ENCODE measurements at regions not wholly inside any gene's neighbourhood (a gene's known extent, or its start where the extent isn't known, plus 50 kb on each side); places are given as distances from the start of the nearest gene placed in this dataset.
"Not testable (repeated sequence)": the region's sequence is repeated elsewhere in the genome, so short reads cannot be mapped to it uniquely, and the experiment has no call there.

DNA sequence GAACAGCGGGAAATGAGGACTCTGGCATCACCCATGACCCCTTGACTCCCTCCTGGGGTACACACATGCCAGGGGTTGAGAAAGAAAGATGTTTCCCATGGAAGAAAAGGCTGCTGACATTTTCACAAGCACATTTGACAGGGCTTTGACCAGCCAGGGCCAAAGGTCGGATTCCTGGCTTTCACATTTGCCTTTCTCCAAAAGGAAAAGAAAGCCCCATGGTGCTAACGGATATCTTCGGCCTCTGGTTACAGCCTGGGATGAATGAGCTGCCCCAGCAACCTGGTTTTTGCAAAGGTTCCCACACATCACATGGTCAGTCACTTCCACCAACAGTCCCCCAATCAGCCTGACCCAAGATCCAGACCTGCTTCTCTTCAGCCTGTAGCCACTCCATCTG, 478.2 kb upstream of the CDH11 start:
- no peak overlapping the region for H3K4me3 Mint-ChIP-seq
- H3K36me3 Mint-ChIP-seq, result no peaks in the 10 kb centered on the region
- H3K27ac Mint-ChIP-seq, result no peak overlapping the region
- peaks cover 0 to 5% (median 0%) of the 10 kb centered on the region in 3 donors for H3K27me3 Mint-ChIP-seq (ENCODE audit: low read depth in 3 of 3)
- no peak for DNase-seq
- H3K4me1 Mint-ChIP-seq, result no peaks in the 10 kb centered on the region
- peaks cover 0 to 6% (median 0%) of the 10 kb centered on the region in 6 donors for H3K9me3 Mint-ChIP-seq

DNA sequence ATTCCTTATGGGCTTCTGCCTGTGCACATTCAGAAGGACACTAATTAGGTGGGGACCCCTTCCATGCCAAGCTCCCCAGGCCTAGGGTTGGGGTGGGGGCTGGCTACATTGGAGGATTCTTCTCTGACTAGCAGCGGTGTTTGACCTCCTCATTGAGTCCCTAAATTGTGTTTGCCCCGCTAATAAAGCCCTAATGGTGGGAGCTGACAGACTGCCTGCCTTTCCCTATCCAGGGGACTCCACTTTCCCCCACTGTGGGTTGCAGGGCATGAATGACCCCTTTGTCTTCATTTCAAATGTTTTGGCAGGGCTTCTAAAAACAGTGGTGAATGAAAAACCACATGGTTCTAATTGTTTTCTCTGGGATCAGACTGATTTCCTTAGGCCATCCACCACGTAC, 476.8 kb upstream of the CDH11 start:
- Mint-ChIP-seq H3K36me3 (no peaks in the 10 kb centered on the region), H3K27ac (no peak overlapping the region), H3K4me3 (no peak overlapping the region), H3K4me1 (no peaks in the 10 kb centered on the region), H3K27me3 (ENCODE audit: low read depth in 3 of 3) (peaks cover 0 to 5% (median 0%) of the 10 kb centered on the region in 3 donors), H3K9me3 (peaks cover 0 to 6% (median 0%) of the 10 kb centered on the region in 6 donors)
- no peak for DNase-seq

GRCh38 chr16:65583498-65583897, 461.6 kb upstream of the CDH11 start:
- Mint-ChIP-seq H3K4me3 (no peak overlapping the region), H3K27me3 (ENCODE audit: low read depth in 3 of 3) (peaks cover 0 to 3% (median 0%) of the 10 kb centered on the region in 3 donors), H3K4me1 (no peaks in the 10 kb centered on the region), H3K27ac (no peak overlapping the region), H3K9me3 (no peaks in the 10 kb centered on the region), H3K36me3 (no peaks in the 10 kb centered on the region)
- DNase-seq, result no peak

GRCh38 chr16:65579050-65579449, 457.2 kb upstream of the CDH11 start:
- Mint-ChIP-seq H3K4me1 (no peaks in the 10 kb centered on the region), H3K9me3 (peaks cover 0 to 1% (median 0%) of the 10 kb centered on the region in 6 donors), H3K27ac (no peak overlapping the region), H3K27me3 (ENCODE audit: low read depth in 3 of 3) (peaks cover 0 to 3% (median 0%) of the 10 kb centered on the region in 3 donors), H3K36me3 (no peaks in the 10 kb centered on the region), H3K4me3 (no peak overlapping the region)
- DNase-seq, result no peak

DNA sequence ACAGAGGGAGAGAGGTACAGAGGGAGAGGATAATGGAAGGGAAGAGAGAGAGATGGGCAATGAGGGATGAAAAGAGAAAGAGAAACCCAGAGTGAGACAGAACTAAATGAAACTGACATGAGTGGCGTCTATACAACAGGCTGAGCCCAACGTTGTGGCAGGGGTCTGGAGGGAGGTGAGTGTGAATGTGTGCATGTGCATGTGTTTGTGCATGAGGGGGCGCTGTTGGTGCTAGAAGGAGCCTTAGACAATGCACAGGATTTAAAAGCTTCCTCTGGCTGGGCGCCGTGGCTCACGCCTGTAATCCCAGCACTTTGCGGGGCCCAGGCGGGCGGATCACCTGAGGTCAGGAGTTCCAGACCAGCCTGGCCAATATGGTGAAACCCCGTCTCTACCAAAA, 454.8 kb upstream of the CDH11 start:
- Mint-ChIP-seq H3K4me3 (no peak overlapping the region), H3K27me3 (ENCODE audit: low read depth in 3 of 3) (peaks cover 0 to 3% (median 0%) of the 10 kb centered on the region in 3 donors), H3K9me3 (peaks cover 0 to 1% (median 0%) of the 10 kb centered on the region in 6 donors), H3K4me1 (no peaks in the 10 kb centered on the region), H3K36me3 (no peaks in the 10 kb centered on the region), H3K27ac (no peak overlapping the region)
- DNase-seq, result no peak

DNA sequence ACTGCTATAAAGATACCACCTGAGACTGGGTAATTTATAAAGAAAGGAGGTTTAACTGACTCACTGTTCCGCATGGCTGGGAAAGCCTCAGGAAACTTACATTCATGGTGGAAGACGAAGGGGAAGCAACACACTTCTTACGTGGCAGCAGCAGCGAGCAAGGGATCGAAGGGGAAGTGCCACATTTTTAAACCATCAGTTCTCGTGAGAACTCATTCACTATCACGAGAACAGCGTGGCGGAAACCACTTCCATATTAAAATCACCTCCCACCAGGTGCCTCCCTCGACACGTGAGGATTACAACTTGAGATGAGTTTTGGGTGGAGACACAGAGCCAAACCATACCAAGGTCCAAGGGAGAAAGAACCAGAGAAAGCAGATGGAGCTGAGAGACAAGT, 454.3 kb upstream of the CDH11 start:
- H3K27me3 Mint-ChIP-seq (ENCODE audit: low read depth in 3 of 3), result peaks cover 0 to 3% (median 0%) of the 10 kb centered on the region in 3 donors
- H3K36me3 Mint-ChIP-seq, result no peaks in the 10 kb centered on the region
- H3K4me3 Mint-ChIP-seq, result no peak overlapping the region
- H3K4me1 Mint-ChIP-seq, result no peaks in the 10 kb centered on the region
- no peak for DNase-seq
- no peak overlapping the region for H3K27ac Mint-ChIP-seq
- peaks cover 0 to 1% (median 0%) of the 10 kb centered on the region in 6 donors for H3K9me3 Mint-ChIP-seq

DNA sequence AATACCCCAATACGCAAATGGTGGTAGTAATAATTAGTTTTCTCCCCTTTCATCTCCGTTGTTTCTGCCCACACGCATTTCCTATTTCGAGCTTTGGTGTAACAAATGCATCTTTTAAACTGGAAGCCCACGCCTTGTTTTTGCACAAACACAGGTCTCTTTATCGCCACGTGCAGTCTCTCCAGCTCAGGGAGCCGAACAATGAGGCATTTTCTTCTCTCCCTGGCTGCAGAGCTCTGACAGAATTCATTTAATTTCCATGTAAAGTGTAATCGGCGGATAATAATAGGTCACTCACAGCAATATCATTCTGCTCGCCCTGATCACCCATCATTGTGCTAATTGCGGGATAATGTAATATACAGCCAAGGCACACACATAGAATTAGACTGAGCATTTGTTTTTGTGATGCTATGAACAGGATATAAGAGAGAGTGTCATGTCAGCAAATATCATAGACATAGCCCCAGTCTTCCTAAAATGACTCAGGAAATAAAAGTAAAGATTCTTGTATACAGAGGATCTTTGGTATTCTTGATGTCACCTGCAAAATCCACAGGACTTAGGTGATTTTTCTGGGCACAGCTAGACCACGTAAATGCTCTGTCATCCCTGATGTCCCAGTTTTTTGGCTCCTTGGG, 452.6 kb upstream of the CDH11 start:
- DNase-seq, result no peak
- H3K27ac Mint-ChIP-seq, result no peak overlapping the region
- no peaks in the 10 kb centered on the region for H3K4me1 Mint-ChIP-seq
- no peaks in the 10 kb centered on the region for H3K36me3 Mint-ChIP-seq
- H3K27me3 Mint-ChIP-seq (ENCODE audit: low read depth in 3 of 3), result peaks cover 0 to 1% (median 0%) of the 10 kb centered on the region in 3 donors
- no peak overlapping the region for H3K4me3 Mint-ChIP-seq
- peaks cover 0 to 3% (median 0%) of the 10 kb centered on the region in 6 donors for H3K9me3 Mint-ChIP-seq

DNA sequence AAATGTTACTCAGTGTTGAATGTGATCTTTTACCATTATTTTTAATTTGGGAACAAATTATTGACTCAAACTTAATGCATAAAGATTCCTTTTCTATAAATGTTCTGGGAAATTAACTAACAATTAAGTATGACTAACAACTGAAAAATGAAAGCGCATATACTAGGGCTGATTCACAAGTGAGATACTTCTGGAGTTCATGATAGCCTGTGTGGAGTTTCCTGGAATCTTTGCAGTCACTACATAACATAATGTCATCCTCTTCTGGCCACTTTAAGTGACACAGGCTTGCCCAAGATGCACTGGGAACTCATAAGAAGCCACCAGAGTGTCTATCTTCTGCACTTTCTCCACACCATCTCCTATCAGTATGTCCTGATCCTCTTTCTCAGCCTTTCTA, 450.3 kb upstream of the CDH11 start:
- no peak for DNase-seq
- Mint-ChIP-seq H3K9me3 (peaks cover 0 to 3% (median 0%) of the 10 kb centered on the region in 6 donors), H3K36me3 (no peaks in the 10 kb centered on the region), H3K4me1 (no peaks in the 10 kb centered on the region), H3K27me3 (ENCODE audit: low read depth in 3 of 3) (peaks cover 0 to 1% (median 0%) of the 10 kb centered on the region in 3 donors), H3K27ac (no peak overlapping the region), H3K4me3 (no peak overlapping the region)

DNA sequence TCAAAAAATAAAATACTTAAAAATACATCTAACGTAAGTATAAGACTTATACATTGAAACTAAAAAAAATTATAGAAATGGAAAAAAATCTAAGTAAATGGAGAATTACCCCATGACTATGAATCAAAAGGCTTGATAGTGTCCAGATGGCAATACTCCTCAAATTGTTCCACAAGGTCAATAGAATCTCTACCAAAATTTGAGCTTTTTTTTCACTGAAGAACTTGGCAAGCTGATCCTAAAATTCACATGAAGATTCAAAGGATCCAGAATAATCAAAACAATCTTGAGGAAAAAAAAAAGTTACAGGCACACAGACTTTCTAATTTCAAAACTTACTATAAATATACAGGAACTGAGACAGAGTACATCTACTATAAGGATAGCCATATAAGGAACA, 448.4 kb upstream of the CDH11 start:
- no peak for DNase-seq
- peaks cover 0 to 1% (median 0%) of the 10 kb centered on the region in 3 donors for H3K27me3 Mint-ChIP-seq (ENCODE audit: low read depth in 3 of 3)
- no peak overlapping the region for H3K27ac Mint-ChIP-seq
- no peaks in the 10 kb centered on the region for H3K36me3 Mint-ChIP-seq
- no peaks in the 10 kb centered on the region for H3K4me1 Mint-ChIP-seq
- H3K4me3 Mint-ChIP-seq, result no peak overlapping the region
- H3K9me3 Mint-ChIP-seq, result peaks cover 0 to 2% (median 0%) of the 10 kb centered on the region in 6 donors

- Mint-ChIP-seq H3K9me3 (peaks cover 0 to 4% (median 2%) of the 10 kb centered on the region in 6 donors), H3K4me1 (no peaks in the 10 kb centered on the region), H3K36me3 (no peaks in the 10 kb centered on the region), H3K4me3 (no peak overlapping the region), H3K27me3 (ENCODE audit: low read depth in 3 of 3) (peaks cover 0 to 6% (median 0%) of the 10 kb centered on the region in 3 donors), H3K27ac (no peak overlapping the region)
- DNase-seq, result no peak
These were observed 438.0 kb upstream of the CDH11 start for GRCh38 chr16:65559846-65560245.

DNA sequence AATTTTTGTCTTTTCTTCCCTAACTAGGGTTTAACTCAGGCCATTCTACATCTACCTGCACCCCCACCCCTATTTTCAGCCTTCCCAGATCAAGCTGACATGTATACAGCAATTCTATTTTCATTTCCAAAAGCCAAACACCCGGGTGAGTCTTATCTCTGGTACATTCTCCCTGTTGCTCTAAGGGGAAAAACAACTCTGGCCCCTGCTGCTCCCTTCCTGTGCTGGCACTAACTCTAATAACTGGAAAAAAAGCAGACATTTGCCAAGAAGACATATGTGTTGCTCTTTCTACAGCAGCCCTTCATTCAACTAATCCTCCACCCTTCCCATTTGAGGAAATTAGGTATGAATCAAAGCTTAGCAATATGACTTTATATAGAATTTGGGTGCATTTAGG, 427.8 kb upstream of the CDH11 start:
- not testable (repeated sequence) for H3K9me3 Mint-ChIP-seq; H3K4me3 Mint-ChIP-seq; DNase-seq; H3K36me3 Mint-ChIP-seq; H3K27ac Mint-ChIP-seq; H3K27me3 Mint-ChIP-seq (ENCODE audit: low read depth in 3 of 3); H3K4me1 Mint-ChIP-seq

DNA sequence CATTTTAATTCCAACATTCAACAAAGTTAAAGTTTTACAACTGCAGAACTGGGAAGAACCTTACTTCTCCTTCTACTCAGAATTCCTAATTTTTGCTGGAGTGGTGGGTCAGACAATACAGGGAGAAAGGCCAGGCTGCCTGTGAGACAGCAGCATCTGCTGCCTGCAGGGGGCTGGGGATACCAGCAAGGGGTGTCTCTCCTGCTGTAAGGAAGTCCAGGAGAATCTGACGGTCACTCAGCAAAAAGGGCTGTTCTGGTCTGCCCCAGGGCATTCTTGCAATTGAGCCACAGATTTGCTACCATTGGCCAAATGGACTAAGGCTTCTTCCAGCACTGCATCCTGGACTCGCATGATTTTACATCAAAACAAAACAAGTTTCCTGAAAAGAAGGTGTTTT, 426.6 kb upstream of the CDH11 start:
- H3K4me3 Mint-ChIP-seq, result no peak overlapping the region
- no peaks in the 10 kb centered on the region for H3K36me3 Mint-ChIP-seq
- no peaks in the 10 kb centered on the region for H3K4me1 Mint-ChIP-seq
- DNase-seq, result no peak
- H3K27me3 Mint-ChIP-seq (ENCODE audit: low read depth in 3 of 3), result peaks cover 0 to 7% (median 0%) of the 10 kb centered on the region in 3 donors
- H3K9me3 Mint-ChIP-seq, result peaks cover 0 to 10% (median 6%) of the 10 kb centered on the region in 6 donors
- no peak overlapping the region for H3K27ac Mint-ChIP-seq

DNA sequence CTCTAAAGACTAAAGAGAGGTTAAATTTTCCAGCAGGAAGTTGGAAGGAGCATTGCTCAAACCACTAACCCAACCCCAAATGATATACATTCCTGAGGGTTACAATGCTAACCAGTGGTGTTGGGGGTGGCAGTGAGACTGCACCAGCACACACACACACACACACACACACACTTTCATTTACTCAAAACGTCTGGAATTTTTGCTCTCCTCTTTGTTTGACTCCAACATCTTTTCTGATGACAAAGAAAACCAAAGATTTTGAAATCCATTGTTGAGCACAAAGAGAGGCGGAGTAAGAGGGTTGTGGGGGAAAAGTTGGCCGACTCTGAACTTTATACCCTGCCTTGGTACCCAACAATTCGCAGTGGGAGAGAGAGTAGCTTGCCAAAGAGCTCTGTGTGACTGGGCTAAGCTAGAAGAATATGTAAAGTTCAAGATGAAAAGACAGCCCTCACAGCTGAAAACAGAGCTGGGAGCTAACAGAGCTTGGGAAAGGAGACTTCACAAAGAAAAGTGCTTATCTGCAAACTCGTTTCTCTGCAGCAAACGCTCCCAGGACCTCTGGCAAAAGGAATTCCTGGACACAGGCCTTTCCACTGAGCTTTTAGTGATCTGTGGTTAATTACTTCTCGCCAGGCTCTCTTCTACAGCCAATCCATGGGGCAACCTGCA, 426.0 kb upstream of the CDH11 start:
- no peak overlapping the region for H3K4me3 Mint-ChIP-seq
- peaks cover 0 to 10% (median 4%) of the 10 kb centered on the region in 6 donors for H3K9me3 Mint-ChIP-seq
- no peak for DNase-seq
- no peak overlapping the region for H3K27ac Mint-ChIP-seq
- peaks cover 0 to 7% (median 0%) of the 10 kb centered on the region in 3 donors for H3K27me3 Mint-ChIP-seq (ENCODE audit: low read depth in 3 of 3)
- no peaks in the 10 kb centered on the region for H3K4me1 Mint-ChIP-seq
- H3K36me3 Mint-ChIP-seq, result no peaks in the 10 kb centered on the region

DNA sequence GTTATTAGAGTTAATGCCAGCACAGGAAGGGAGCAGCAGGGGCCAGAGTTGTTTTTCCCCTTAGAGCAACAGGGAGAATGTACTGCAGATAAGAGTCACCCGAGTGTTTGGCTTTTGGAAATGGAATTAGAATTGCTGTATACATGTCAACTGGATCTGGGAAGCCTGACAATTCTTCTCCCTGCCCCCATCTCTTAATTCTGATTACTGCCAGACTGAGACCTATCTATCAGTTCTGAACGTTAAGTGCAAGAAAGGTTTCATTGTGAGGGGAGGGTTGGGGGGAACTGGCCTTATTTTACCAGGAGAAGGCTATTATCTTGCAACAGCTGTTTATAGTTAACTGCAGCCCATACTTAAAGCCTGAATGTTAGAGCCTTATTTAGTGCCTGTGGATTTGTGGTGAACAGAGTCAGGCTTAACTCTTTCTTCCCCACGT, 424.5 kb upstream of the CDH11 start:
- H3K4me1 Mint-ChIP-seq, result no peaks in the 10 kb centered on the region
- no peak overlapping the region for H3K4me3 Mint-ChIP-seq
- H3K36me3 Mint-ChIP-seq, result no peaks in the 10 kb centered on the region
- peaks cover 0 to 7% (median 0%) of the 10 kb centered on the region in 3 donors for H3K27me3 Mint-ChIP-seq (ENCODE audit: low read depth in 3 of 3)
- peaks cover 0 to 7% (median 2%) of the 10 kb centered on the region in 6 donors for H3K9me3 Mint-ChIP-seq
- DNase-seq, result no peak
- H3K27ac Mint-ChIP-seq, result no peak overlapping the region
